Smooth muscle cell (in vitro differentiated cells): ENCODE measurements at regions not wholly inside any gene's neighbourhood (a gene's known extent, or its start where the extent isn't known, plus 50 kb on each side); places are given as distances from the start of the nearest gene placed in this dataset.

ENCODE experiments used
- DNase-seq: peaks from one replicate; lab custom pipeline; 2025; ENCODE audit not compliant: unreplicated experiment; lab: John Stamatoyannopoulos, UW
- H2AFZ ChIP-seq: fragments of 200-600 bp; sonication (generic); 2 replicates; pipeline ENCODE4 v1.6.0; 2016; ENCODE audit warnings: antibody characterized with exemption, low read depth, mild to moderate bottlenecking
- H3F3A ChIP-seq: fragments of 200-600 bp; sonication (generic); 2 replicates; pipeline ENCODE4 v1.6.0; 2017; ENCODE audit warnings: antibody characterized with exemption, low read depth
- H3K27ac ChIP-seq: fragments of 200-600 bp; sonication (generic); 2 replicates; pipeline ENCODE4 v1.5.1; 2016; ENCODE audit warnings: low read depth, mild to moderate bottlenecking
- H3K27me3 ChIP-seq: fragments of 200-600 bp; sonication (generic); 2 replicates; pipeline ENCODE4 v1.6.1; 2016; ENCODE audit warnings: low read depth, mild to moderate bottlenecking
- H3K36me3 ChIP-seq: fragments of 200-600 bp; sonication (generic); 2 replicates; pipeline ENCODE4 v1.5.1; 2016; ENCODE audit warnings: low read depth
- H3K4me1 ChIP-seq: fragments of 200-600 bp; sonication (generic); 2 replicates; pipeline ENCODE4 v1.5.1; 2016; ENCODE audit warnings: low read depth
- H3K4me2 ChIP-seq: fragments of 200-600 bp; sonication (generic); 2 replicates; pipeline ENCODE4 v1.6.0; 2016; ENCODE audit warnings: mild to moderate bottlenecking
- H3K4me3 ChIP-seq: fragments of 200-600 bp; sonication (generic); 2 replicates; pipeline ENCODE4 v1.5.1; 2016; ENCODE audit warnings: mild to moderate bottlenecking
- H3K79me2 ChIP-seq: fragments of 200-600 bp; sonication (generic); 2 replicates; pipeline ENCODE4 v1.6.0; 2016; ENCODE audit warnings: low read depth, mild to moderate bottlenecking
- H3K9ac ChIP-seq: fragments of 200-600 bp; sonication (generic); 2 replicates; pipeline ENCODE4 v1.6.0; 2016; ENCODE audit warnings: low read depth
- H3K9me3 ChIP-seq: fragments of 200-600 bp; sonication (generic); replicated peaks from 2 replicates; pipeline ENCODE4 v1.5.1; 2016; ENCODE audit warnings: low read depth
- H4K20me1 ChIP-seq: fragments of 200-600 bp; sonication (generic); 2 replicates; pipeline ENCODE4 v1.6.0; 2016; ENCODE audit warnings: low read depth
- CTCF ChIP-seq: fragments of 200-600 bp; sonication (generic); IDR thresholded peaks from 2 replicates; pipeline ENCODE4 v1.5.1; 2017; ENCODE audit warnings: borderline replicate concordance, mild to moderate bottlenecking, antibody characterized with exemption; ENCODE audit not compliant: insufficient read depth, poor library complexity, severe bottlenecking
- WGBS: methylation state at CpG from one replicate; pipeline ENCODE4 v1.1.7; 2016; ENCODE audit warnings: low lambda C conversion rate; 5-methylcytosine and 5-hydroxymethylcytosine counted together

DNA sequence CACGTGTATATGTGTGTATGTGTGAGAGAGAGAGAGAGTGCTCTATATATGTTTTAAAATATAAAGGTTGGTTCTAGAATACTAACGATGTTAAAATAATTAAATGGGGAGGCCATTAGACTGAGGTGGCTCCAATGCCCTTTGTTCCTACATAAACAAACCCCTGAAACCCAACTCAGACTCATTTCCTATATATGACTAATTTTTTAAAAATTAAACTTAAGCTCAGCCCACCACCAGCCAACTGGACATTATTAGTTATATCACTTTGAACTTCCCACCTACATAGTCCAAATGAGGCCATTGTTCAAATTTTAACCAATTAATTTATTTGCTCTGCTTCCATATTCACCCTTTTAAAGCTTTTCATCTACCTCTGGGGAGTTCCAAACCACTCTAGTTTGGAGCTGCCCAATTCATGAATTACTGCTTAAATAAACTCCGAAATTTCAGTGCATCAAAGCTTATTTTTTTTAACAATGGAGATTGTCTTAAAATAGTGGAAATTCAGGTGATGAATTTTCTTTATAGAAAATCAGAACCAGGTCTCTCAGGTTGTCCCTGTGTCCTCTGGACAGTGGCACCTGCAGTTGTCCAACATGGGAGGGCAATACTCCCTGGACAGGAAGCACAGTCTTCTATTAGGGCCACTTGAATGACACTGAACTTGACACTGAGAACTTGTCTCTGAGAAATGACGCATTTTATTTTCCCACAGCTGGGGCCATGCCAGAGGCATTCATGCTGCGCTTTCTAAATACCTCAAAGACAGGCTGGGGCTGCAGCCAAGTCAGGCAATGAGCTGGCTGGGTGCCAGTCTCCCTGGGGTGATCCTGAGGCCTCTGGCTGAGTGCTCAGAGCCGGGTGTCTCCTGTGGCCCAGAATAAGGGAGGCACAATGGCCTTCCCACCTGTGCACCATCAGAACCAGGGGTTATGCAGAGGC, 109.5 kb upstream of the TMEM72 start:
- Histone ChIP-seq H3K27me3 (no peaks in the 10 kb centered on the region), H3K36me3 (no peaks in the 10 kb centered on the region), H3K9ac (no peak overlapping the region), H3K4me3 (no peak overlapping the region), H3F3A (no peaks in the 10 kb centered on the region), H2AFZ (no peak overlapping the region), H3K79me2 (no peaks in the 10 kb centered on the region), H3K9me3 (no peaks in the 10 kb centered on the region), H4K20me1 (no peaks in the 10 kb centered on the region), H3K4me2 (no peak overlapping the region), H3K27ac (no peak overlapping the region), H3K4me1 (no peaks in the 10 kb centered on the region)
- no peak for DNase-seq
- TF ChIP-seq CTCF: no peak
- WGBS: 69% methylated on average over 6 of the region's 6 CpGs

- WGBS: 90% methylated on average over 2 of the region's 2 CpGs
- H3K27ac ChIP-seq: no peak overlapping the region
- no peak overlapping the region for H3K4me3 ChIP-seq
- H3K4me1 ChIP-seq: no peaks in the 10 kb centered on the region
- H2AFZ ChIP-seq: no peak overlapping the region
- no peaks in the 10 kb centered on the region for H3K36me3 ChIP-seq
- H3K27me3 ChIP-seq: no peaks in the 10 kb centered on the region
- no peaks in the 10 kb centered on the region for H3K79me2 ChIP-seq
- no peak overlapping the region for H3K9ac ChIP-seq
- DNase-seq: no peak
- H3K9me3 ChIP-seq: no peaks in the 10 kb centered on the region
- TF ChIP-seq CTCF: no peak
- no peak overlapping the region for H3K4me2 ChIP-seq
- no peaks in the 10 kb centered on the region for H4K20me1 ChIP-seq
- no peaks in the 10 kb centered on the region for H3F3A ChIP-seq
Observed at GRCh38 chr10:44803862-44804261, 107.3 kb upstream of the TMEM72 start.

DNA sequence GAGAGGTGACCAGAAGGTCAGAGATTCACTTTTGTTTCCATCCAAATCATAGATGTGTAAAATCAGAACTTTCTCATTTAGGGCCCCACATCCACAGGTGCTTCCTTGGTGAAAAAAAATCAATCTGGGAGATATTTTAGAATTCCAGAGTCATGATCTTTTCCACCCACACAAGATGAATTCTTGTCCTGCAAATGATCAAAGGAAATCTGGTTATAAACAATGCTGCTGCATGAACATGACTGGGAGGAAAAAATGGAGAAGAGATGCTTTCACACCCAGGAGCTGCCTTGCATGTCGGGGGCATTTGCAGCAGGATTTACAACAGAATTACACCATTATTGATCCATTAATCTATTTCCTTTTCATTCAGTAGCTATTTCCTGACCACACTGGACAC, 106.5 kb upstream of the TMEM72 start:
- Histone ChIP-seq H3K27me3 (no peaks in the 10 kb centered on the region), H3K36me3 (no peaks in the 10 kb centered on the region), H4K20me1 (no peaks in the 10 kb centered on the region), H3K4me2 (no peak overlapping the region), H3K27ac (no peak overlapping the region), H3K79me2 (no peaks in the 10 kb centered on the region), H2AFZ (no peak overlapping the region), H3K4me3 (no peak overlapping the region), H3K9ac (no peak overlapping the region), H3K4me1 (no peaks in the 10 kb centered on the region), H3K9me3 (no peaks in the 10 kb centered on the region), H3F3A (no peaks in the 10 kb centered on the region)
- no peak for TF ChIP-seq CTCF
- 86% methylated on average over 1 of the region's 1 CpG for whole genome bisulfite sequencing
- no peak for DNase-seq
